ENCODE measurements at regions not wholly inside any gene's neighbourhood (a gene's known extent, or its start where the extent isn't known, plus 50 kb on each side); places are given as distances from the start of the nearest gene placed in this dataset.
"Not testable (repeated sequence)": the region's sequence is repeated elsewhere in the genome, so short reads cannot be mapped to it uniquely, and the experiment has no call there.

DNA sequence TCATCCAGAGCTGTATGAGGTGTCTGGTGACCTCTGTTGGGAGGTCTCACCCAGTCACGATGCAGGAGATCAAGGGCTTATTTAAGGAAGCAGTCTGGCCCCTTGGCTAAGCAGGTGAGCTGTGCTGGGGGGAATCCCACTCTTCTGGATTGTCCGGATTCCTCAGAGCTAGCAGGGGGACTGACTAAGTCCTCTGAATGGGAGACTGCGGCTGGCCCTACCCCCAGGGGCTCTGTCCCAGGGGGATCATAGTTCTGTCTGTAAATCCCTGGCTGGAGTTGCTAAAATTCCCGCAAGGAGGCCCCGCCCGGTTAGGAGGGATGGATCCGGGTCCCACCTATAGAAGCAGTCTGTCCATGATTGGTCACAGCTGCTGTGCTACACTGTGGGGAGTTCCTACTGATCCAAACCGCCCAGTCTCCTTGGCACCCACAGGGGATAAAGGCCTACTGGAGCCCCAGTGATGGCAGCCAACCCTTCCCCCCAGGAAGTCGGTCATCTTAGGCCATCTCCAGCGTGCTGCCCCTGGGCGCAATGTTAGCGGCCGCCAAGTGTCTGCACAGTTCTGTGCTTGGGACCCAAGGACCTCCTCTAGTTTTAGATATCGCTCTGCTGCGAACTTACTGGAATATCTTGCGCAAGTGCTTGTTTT lies 118.2 kb upstream of the KLF8 start:
- no peak for DNase-seq (ENCODE audit: low read depth in 6 of 9, low spot score in 9 of 9)
- Histone ChIP-seq H3K4me3 (ENCODE audit: low read length in 2 of 2) (no peak overlapping the region), H3K27ac (ENCODE audit: low read depth in 1 of 2, low read length in 1 of 2) (no peak overlapping the region), H3K36me3 (ENCODE audit: control insufficient read depth in 2 of 2, insufficient read depth in 2 of 2, low read length in 1 of 2) (no peaks in the 10 kb centered on the region), H3K27me3 (ENCODE audit: control insufficient read depth in 2 of 2, insufficient read depth in 1 of 2, low read length in 1 of 2) (no peaks in the 10 kb centered on the region), H3K9me3 (ENCODE audit: control insufficient read depth in 2 of 2, insufficient read depth in 1 of 2, low read length in 1 of 2) (no peaks in the 10 kb centered on the region), H3K4me1 (ENCODE audit: control insufficient read depth in 2 of 2, insufficient read depth in 2 of 2, low read length in 2 of 2) (no peaks in the 10 kb centered on the region)
- WGBS: 97% methylated on average over 16 of the region's 16 CpGs

DNA sequence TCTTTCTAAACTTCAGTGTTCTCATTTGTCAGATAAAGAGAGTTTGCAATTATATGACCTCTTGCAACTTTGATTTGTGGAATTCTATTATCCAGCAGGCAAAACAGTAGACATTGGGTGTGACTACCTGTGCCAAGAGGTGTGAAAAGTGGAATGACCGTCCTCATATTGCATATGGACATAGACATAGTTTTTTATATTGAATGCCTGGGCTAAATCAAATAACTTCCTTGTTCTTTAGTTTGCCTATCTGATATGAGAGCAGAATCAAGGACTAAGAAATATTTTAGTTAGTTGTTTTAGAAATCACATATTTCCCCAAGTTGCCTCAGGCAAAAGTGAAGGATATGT lies 117.7 kb upstream of the KLF8 start:
- WGBS: 98% methylated on average over 1 of the region's 1 CpG
- no peaks in the 10 kb centered on the region for H3K4me1 ChIP-seq (ENCODE audit: control insufficient read depth in 2 of 2, insufficient read depth in 2 of 2, low read length in 2 of 2)
- no peak overlapping the region for H3K4me3 ChIP-seq (ENCODE audit: low read length in 2 of 2)
- DNase-seq (ENCODE audit: low read depth in 6 of 9, low spot score in 9 of 9): no peak
- H3K36me3 ChIP-seq (ENCODE audit: control insufficient read depth in 2 of 2, insufficient read depth in 2 of 2, low read length in 1 of 2): no peaks in the 10 kb centered on the region
- no peak overlapping the region for H3K27ac ChIP-seq (ENCODE audit: low read depth in 1 of 2, low read length in 1 of 2)
- no peaks in the 10 kb centered on the region for H3K9me3 ChIP-seq (ENCODE audit: control insufficient read depth in 2 of 2, insufficient read depth in 1 of 2, low read length in 1 of 2)
- H3K27me3 ChIP-seq (ENCODE audit: control insufficient read depth in 2 of 2, insufficient read depth in 1 of 2, low read length in 1 of 2): no peaks in the 10 kb centered on the region

DNA sequence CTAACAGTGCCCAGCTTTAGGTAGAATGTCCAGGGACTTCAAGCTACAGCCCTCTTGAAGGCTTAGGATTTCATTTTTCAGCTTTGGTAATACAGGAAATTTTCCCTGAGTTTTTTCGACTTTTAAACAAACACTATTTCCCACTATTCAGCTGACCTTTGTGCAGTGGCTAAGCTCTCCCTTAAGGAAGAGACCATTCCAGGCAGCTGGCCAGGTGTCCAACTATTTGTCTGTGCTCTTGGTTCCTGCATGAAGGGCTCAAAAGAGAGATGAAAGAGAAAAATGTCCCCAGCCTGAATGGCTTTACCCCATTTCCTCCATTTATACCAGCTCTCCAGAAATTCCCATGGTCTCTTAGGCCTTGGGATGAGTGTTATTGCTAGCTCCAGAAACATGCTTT lies 111.9 kb upstream of the KLF8 start:
- no peak overlapping the region for H3K27ac ChIP-seq (ENCODE audit: low read depth in 1 of 2, low read length in 1 of 2)
- no peaks in the 10 kb centered on the region for H3K9me3 ChIP-seq (ENCODE audit: control insufficient read depth in 2 of 2, insufficient read depth in 1 of 2, low read length in 1 of 2)
- 97% methylated on average over 1 of the region's 1 CpG for WGBS
- no peak for DNase-seq (ENCODE audit: low read depth in 6 of 9, low spot score in 9 of 9)
- no peaks in the 10 kb centered on the region for H3K4me1 ChIP-seq (ENCODE audit: control insufficient read depth in 2 of 2, insufficient read depth in 2 of 2, low read length in 2 of 2)
- H3K4me3 ChIP-seq (ENCODE audit: low read length in 2 of 2): no peak overlapping the region
- no peaks in the 10 kb centered on the region for H3K27me3 ChIP-seq (ENCODE audit: control insufficient read depth in 2 of 2, insufficient read depth in 1 of 2, low read length in 1 of 2)
- no peaks in the 10 kb centered on the region for H3K36me3 ChIP-seq (ENCODE audit: control insufficient read depth in 2 of 2, insufficient read depth in 2 of 2, low read length in 1 of 2)

DNA sequence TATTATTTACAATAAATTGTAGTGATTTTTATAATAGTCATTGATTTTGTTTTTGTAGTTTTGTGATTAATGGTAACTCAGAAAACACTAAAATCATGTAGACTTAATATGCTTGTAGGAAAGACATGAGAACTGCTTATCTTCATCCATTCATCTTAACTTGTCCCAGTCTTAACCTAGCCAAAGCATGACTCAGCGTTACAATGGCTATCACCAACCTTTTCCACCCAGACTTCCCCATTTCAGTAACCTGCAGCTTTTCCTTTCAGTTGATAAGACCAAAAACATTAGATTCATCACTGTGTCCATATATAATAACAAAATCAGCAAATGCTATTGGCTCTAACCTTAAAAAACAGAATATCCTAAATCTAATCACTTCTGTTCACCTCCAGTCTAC lies 106.2 kb upstream of the KLF8 start:
- 31% methylated on average over 1 of the region's 1 CpG for WGBS
- H3K27ac ChIP-seq (ENCODE audit: low read depth in 1 of 2, low read length in 1 of 2): no peak overlapping the region
- no peak overlapping the region for H3K4me3 ChIP-seq (ENCODE audit: low read length in 2 of 2)
- no peak for DNase-seq (ENCODE audit: low read depth in 6 of 9, low spot score in 9 of 9)
- no peaks in the 10 kb centered on the region for H3K36me3 ChIP-seq (ENCODE audit: control insufficient read depth in 2 of 2, insufficient read depth in 2 of 2, low read length in 1 of 2)
- H3K9me3 ChIP-seq (ENCODE audit: control insufficient read depth in 2 of 2, insufficient read depth in 1 of 2, low read length in 1 of 2): no peaks in the 10 kb centered on the region
- H3K4me1 ChIP-seq (ENCODE audit: control insufficient read depth in 2 of 2, insufficient read depth in 2 of 2, low read length in 2 of 2): no peaks in the 10 kb centered on the region
- H3K27me3 ChIP-seq (ENCODE audit: control insufficient read depth in 2 of 2, insufficient read depth in 1 of 2, low read length in 1 of 2): no peaks in the 10 kb centered on the region

DNA sequence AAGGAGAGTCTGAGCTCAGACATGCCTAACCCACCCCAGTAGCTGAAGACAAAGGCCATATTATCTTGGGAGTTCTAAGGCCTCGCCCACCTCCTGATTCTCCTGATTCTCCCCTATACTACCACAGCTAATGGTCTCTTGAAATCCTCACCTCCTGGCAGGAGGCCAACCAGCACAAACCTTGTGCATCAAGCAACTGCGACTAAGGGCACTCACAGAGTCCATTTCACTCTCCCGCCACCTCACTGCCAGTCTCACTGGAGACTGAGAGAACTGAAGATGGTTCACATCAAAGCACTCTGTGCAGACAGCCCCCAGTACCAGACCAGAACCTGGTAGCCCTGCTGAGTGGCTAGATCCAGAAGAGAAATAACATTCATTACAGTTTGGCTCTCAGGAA lies 102.1 kb upstream of the KLF8 start:
- Histone ChIP-seq H3K27me3 (ENCODE audit: control insufficient read depth in 2 of 2, insufficient read depth in 1 of 2, low read length in 1 of 2) (no peaks in the 10 kb centered on the region), H3K27ac (ENCODE audit: low read depth in 1 of 2, low read length in 1 of 2) (no peak overlapping the region), H3K4me3 (ENCODE audit: low read length in 2 of 2) (no peak overlapping the region), H3K4me1 (ENCODE audit: control insufficient read depth in 2 of 2, insufficient read depth in 2 of 2, low read length in 2 of 2) (no peaks in the 10 kb centered on the region), H3K36me3 (ENCODE audit: control insufficient read depth in 2 of 2, insufficient read depth in 2 of 2, low read length in 1 of 2) (no peaks in the 10 kb centered on the region), H3K9me3 (ENCODE audit: control insufficient read depth in 2 of 2, insufficient read depth in 1 of 2, low read length in 1 of 2) (no peaks in the 10 kb centered on the region)
- WGBS: 98% methylated on average over 3 of the region's 3 CpGs
- DNase-seq (ENCODE audit: low read depth in 6 of 9, low spot score in 9 of 9): no peak

DNA sequence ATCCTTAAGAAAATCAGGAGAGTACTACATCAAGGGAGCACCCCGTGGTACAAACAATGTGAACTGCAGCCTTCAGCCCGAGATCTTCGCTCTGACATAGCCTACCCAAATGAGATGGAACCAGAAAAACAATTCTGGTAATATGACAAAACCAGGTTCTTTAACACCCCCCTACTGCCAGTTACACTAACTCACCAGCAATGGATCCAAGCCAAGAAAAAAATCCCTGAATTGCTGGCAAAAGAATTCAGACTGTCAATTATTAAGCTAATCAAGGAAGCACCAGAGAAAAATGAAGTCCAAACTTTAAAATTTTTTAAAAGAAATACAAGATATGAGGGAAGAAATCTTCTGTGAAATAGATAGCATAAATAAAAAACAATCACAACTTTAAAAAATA lies 101.7 kb upstream of the KLF8 start:
- Histone ChIP-seq H3K9me3 (ENCODE audit: control insufficient read depth in 2 of 2, insufficient read depth in 1 of 2, low read length in 1 of 2) (no peaks in the 10 kb centered on the region), H3K27me3 (ENCODE audit: control insufficient read depth in 2 of 2, insufficient read depth in 1 of 2, low read length in 1 of 2) (no peaks in the 10 kb centered on the region), H3K36me3 (ENCODE audit: control insufficient read depth in 2 of 2, insufficient read depth in 2 of 2, low read length in 1 of 2) (no peaks in the 10 kb centered on the region), H3K4me3 (ENCODE audit: low read length in 2 of 2) (no peak overlapping the region), H3K27ac (ENCODE audit: low read depth in 1 of 2, low read length in 1 of 2) (no peak overlapping the region), H3K4me1 (ENCODE audit: control insufficient read depth in 2 of 2, insufficient read depth in 2 of 2, low read length in 2 of 2) (no peaks in the 10 kb centered on the region)
- WGBS: 95% methylated on average over 3 of the region's 3 CpGs
- no peak for DNase-seq (ENCODE audit: low read depth in 6 of 9, low spot score in 9 of 9)

DNA sequence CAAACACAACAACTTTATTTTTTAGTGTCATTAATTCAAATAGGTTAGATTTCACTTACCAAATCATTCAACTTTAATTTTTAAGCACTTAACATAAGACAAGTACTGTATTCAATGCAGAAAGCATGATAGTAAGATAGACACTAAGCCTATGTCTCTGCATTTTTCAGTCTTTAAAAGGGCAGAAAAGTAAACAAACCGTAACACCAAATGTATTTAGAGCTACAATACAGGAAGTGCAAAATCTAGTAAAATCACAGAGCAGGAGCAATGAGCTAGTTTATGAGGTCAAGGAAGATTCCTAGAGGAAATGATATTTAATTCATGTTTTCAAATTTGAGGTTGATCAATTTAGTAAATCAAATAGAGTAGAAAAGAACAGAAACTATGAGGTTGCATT lies 68.0 kb upstream of the KLF8 start:
- H3K36me3 ChIP-seq (ENCODE audit: control insufficient read depth in 2 of 2, insufficient read depth in 2 of 2, low read length in 1 of 2); H3K4me3 ChIP-seq (ENCODE audit: low read length in 2 of 2); H3K27ac ChIP-seq (ENCODE audit: low read depth in 1 of 2, low read length in 1 of 2); DNase-seq (ENCODE audit: low read depth in 6 of 9, low spot score in 9 of 9); H3K9me3 ChIP-seq (ENCODE audit: control insufficient read depth in 2 of 2, insufficient read depth in 1 of 2, low read length in 1 of 2); H3K4me1 ChIP-seq (ENCODE audit: control insufficient read depth in 2 of 2, insufficient read depth in 2 of 2, low read length in 2 of 2); H3K27me3 ChIP-seq (ENCODE audit: control insufficient read depth in 2 of 2, insufficient read depth in 1 of 2, low read length in 1 of 2): not testable (repeated sequence)
- WGBS: no CpG with 5 or more reads among the region's 1 CpG

Measured in thymus (tissue), 11 donors.